WERI-Rb-1 (cell line): ENCODE measurements at regions not wholly inside any gene's neighbourhood (a gene's known extent, or its start where the extent isn't known, plus 50 kb on each side); places are given as distances from the start of the nearest gene placed in this dataset.
A peak's percentile ranks its signal among the peaks of the same experiment; 100 is the strongest.
"Not testable (repeated sequence)": the region's sequence is repeated elsewhere in the genome, so short reads cannot be mapped to it uniquely, and the experiment has no call there.

Experiments used
- DNase-seq: peaks from one replicate; pipeline ENCODE4 v3.0.0-alpha.2; 2020
- H3K27ac ChIP-seq: fragments of 250-450 bp; sonication (Bioruptor Pico); 2 replicates; pipeline ENCODE4 v1.5.1; 2020; ENCODE audit warnings: mild to moderate bottlenecking, moderate library complexity
- H3K27me3 ChIP-seq: fragments of 250-450 bp; sonication (Bioruptor Pico); 2 replicates; pipeline ENCODE4 v1.5.1; 2021; ENCODE audit warnings: mild to moderate bottlenecking, low read depth, moderate library complexity; ENCODE audit not compliant: insufficient read depth, severe bottlenecking
- H3K36me3 ChIP-seq: fragments of 250-450 bp; sonication (Bioruptor Pico); 2 replicates; pipeline ENCODE4 v1.5.1; 2020; ENCODE audit warnings: mild to moderate bottlenecking, moderate library complexity
- H3K4me3 ChIP-seq: 2 replicates; pipeline ENCODE4 v1.5.1; 2011; ENCODE audit warnings: low read depth, mild to moderate bottlenecking, control low read depth, low read length
- H3K9me3 ChIP-seq: fragments of 250-450 bp; sonication (Bioruptor Pico); 2 replicates; pipeline ENCODE4 v1.5.1; 2021; ENCODE audit warnings: mild to moderate bottlenecking, moderate library complexity; ENCODE audit not compliant: severe bottlenecking
- TF ChIP-seq, protein P1 (sequence below): IDR thresholded peaks from 2 replicates; pipeline ENCODE4 v1.5.1; 2011; ENCODE audit warnings: low read depth, mild to moderate bottlenecking, control low read depth, inconsistent platforms, low read length

GRCh38 chr17:31645351-31645750 is 213.7 kb downstream of the COPRS start:
- Histone ChIP-seq H3K27me3 (no peaks in the 10 kb centered on the region), H3K36me3 (no peaks in the 10 kb centered on the region), H3K4me3 (no peak overlapping the region), H3K9me3 (peaks cover 3% of the 10 kb centered on the region), H3K27ac (no peak overlapping the region)
- DNase-seq = no peak
- TF ChIP-seq, protein P1, sequence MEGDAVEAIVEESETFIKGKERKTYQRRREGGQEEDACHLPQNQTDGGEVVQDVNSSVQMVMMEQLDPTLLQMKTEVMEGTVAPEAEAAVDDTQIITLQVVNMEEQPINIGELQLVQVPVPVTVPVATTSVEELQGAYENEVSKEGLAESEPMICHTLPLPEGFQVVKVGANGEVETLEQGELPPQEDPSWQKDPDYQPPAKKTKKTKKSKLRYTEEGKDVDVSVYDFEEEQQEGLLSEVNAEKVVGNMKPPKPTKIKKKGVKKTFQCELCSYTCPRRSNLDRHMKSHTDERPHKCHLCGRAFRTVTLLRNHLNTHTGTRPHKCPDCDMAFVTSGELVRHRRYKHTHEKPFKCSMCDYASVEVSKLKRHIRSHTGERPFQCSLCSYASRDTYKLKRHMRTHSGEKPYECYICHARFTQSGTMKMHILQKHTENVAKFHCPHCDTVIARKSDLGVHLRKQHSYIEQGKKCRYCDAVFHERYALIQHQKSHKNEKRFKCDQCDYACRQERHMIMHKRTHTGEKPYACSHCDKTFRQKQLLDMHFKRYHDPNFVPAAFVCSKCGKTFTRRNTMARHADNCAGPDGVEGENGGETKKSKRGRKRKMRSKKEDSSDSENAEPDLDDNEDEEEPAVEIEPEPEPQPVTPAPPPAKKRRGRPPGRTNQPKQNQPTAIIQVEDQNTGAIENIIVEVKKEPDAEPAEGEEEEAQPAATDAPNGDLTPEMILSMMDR = 0 out of 2 replicates have a peak, but pooled peaks have one; percentile 12

GRCh38 chr17:31631766-31632165 is 227.3 kb downstream of the COPRS start:
- Histone ChIP-seq H3K4me3 (no peak overlapping the region), H3K36me3 (no peaks in the 10 kb centered on the region), H3K9me3 (peaks cover 4% of the 10 kb centered on the region), H3K27ac (no peak overlapping the region), H3K27me3 (no peaks in the 10 kb centered on the region)
- TF ChIP-seq, protein P1 = no peak
- no peak for DNase-seq

GRCh38 chr17:31630866-31631265 is 228.2 kb downstream of the COPRS start:
- H3K4me3 ChIP-seq, DNase-seq, H3K9me3 ChIP-seq, H3K27me3 ChIP-seq, H3K27ac ChIP-seq, H3K36me3 ChIP-seq: not testable (repeated sequence)

GRCh38 chr17:31629696-31630470 is 229.2 kb downstream of the COPRS start:
- Histone ChIP-seq H3K27ac (no peak overlapping the region), H3K9me3 (peaks cover 6% of the 10 kb centered on the region), H3K36me3 (no peaks in the 10 kb centered on the region), H3K27me3 (no peaks in the 10 kb centered on the region), H3K4me3 (no peak overlapping the region)
- no peak for DNase-seq
- TF ChIP-seq, protein P1 = no peak

DNA sequence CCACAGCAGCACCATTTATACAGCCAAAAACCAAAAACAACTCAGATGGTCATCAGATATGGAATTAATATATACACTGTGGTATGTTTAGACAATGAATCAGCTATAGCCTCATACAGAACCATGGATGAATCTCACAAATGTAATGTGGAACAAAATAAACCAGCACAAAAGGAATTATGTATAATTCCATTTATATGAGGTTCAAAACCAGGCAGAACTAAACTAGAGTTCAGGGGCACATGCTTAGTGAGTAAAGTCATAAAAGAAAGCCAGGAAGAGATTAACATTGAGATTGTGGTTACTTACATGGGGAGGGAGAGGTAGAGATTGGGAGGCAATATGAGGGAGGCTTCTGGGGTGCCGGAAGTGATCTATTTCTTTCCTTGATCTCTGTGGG is 231.1 kb downstream of the COPRS start:
- DNase-seq = no peak

DNA sequence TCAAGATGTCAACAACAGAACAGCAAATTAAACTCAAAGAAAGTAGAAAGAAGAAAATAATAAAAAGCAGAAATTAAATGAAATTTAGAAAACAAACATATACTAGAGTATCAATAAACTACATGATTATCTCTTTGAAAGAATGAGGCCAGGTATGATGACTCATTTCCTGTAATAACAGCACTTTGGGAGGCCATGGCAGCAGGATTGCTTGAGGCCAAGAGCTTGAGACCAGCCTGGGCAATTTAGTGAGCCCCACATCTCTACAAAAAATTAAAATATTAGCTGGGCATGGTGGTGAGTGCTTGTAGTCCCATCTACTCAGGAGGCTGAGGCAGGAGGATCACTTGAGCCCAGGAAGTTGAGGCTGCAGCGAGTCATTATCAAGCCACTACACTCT is 232.5 kb downstream of the RAB11FIP4 start:
- Histone ChIP-seq H3K27ac (no peak overlapping the region), H3K4me3 (no peak overlapping the region), H3K9me3 (peaks cover 6% of the 10 kb centered on the region), H3K36me3 (no peaks in the 10 kb centered on the region), H3K27me3 (no peaks in the 10 kb centered on the region)
- TF ChIP-seq, protein P1 = no peak
- DNase-seq = no peak

More for the DNA sequence above, 231.1 kb downstream of the COPRS start:
- no peaks in the 10 kb centered on the region for H3K27me3 ChIP-seq
- TF ChIP-seq, protein P1 = no peak
- H3K27ac ChIP-seq = no peak overlapping the region
- H3K36me3 ChIP-seq = no peaks in the 10 kb centered on the region
- no peak overlapping the region for H3K4me3 ChIP-seq
- H3K9me3 ChIP-seq = peaks cover 6% of the 10 kb centered on the region
